Spinal cord (tissue), 9 donors: ENCODE measurements at regions not wholly inside any gene's neighbourhood (a gene's known extent, or its start where the extent isn't known, plus 50 kb on each side); places are given as distances from the start of the nearest gene placed in this dataset.

Experiments
- DNase-seq, 6 donors: peaks; one replicate each; pipeline versions ENCODE4 v3.0.0 to v3.0.0-alpha.2; 2013 to 2015; ENCODE audit warnings: low spot score in 6 of 6, low read depth in 4 of 6
- H3K27ac ChIP-seq: one replicate; pipeline ENCODE4 v1.5.1; 2013; ENCODE audit warnings: low read depth, low read length, control low read depth
- H3K27me3 ChIP-seq: one replicate; pipeline ENCODE4 v1.6.1; 2013; ENCODE audit warnings: low read length; ENCODE audit not compliant: control insufficient read depth, insufficient read depth
- H3K36me3 ChIP-seq: one replicate; pipeline ENCODE4 v1.6.1; 2013; ENCODE audit warnings: low read length; ENCODE audit not compliant: control insufficient read depth, insufficient read depth
- H3K4me1 ChIP-seq: one replicate; pipeline ENCODE4 v1.6.1; 2013; ENCODE audit warnings: low read length; ENCODE audit not compliant: control insufficient read depth, insufficient read depth
- H3K4me3 ChIP-seq: one replicate; pipeline ENCODE4 v1.5.1; 2013; ENCODE audit warnings: low read depth, low read length, control low read depth
- H3K9me3 ChIP-seq: one replicate; pipeline ENCODE4 v1.6.1; 2013; ENCODE audit warnings: low read length; ENCODE audit not compliant: control insufficient read depth, insufficient read depth
- WGBS: methylation state at CpG from one replicate; pipeline ENCODE4 v1.1.5; 2013; ENCODE audit warnings: missing lambda C conversion rate; ENCODE audit not compliant: insufficient coverage; 5-methylcytosine and 5-hydroxymethylcytosine counted together
- donor health status: healthy.

- no peak for DNase-seq
- Histone ChIP-seq H3K27ac (peak overlapping the region; percentile 54), H3K4me1 (peaks cover 9% of the 10 kb centered on the region), H3K36me3 (peaks cover 2% of the 10 kb centered on the region), H3K27me3 (no peaks in the 10 kb centered on the region), H3K9me3 (no peaks in the 10 kb centered on the region), H3K4me3 (no peak overlapping the region)
- WGBS, result 96% methylated on average over 25 of the region's 28 CpGs
These were observed 95.7 kb downstream of the VAPA start for GRCh38 chr18:10009321-10010144.

DNA sequence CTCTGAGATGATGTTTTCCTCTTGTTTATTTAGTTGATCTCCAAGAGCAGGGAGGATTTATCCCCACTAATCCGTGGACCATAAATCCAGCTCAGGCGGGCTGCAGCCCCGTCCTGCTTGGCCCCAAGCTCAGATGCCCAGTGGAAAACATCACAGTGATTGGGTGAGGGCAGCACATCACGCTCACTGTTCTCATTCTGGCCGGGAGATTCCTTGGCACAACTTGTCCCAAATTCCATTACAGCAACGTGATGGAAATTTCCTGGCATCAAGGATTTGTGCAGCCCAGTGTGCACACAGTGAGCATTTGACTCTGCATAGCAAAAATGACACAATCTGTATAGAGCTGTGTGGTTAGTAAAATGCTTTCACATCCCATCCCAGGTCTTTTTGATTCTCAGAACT, 96.8 kb downstream of the VAPA start:
- Histone ChIP-seq H3K27me3 (no peaks in the 10 kb centered on the region), H3K9me3 (no peaks in the 10 kb centered on the region), H3K4me3 (no peak overlapping the region), H3K27ac (peak overlapping the region; percentile 62), H3K36me3 (peaks cover 2% of the 10 kb centered on the region), H3K4me1 (peaks cover 9% of the 10 kb centered on the region)
- WGBS, result 18% methylated on average over 3 of the region's 6 CpGs
- peak in 2 of 6 donors; percentile 72 to 78 for DNase-seq

GRCh38 chr18:10011061-10011460, 97.2 kb downstream of the VAPA start:
- Histone ChIP-seq H3K27me3 (no peaks in the 10 kb centered on the region), H3K27ac (peak overlapping the region; percentile 62), H3K4me1 (peaks cover 9% of the 10 kb centered on the region), H3K9me3 (no peaks in the 10 kb centered on the region), H3K4me3 (no peak overlapping the region), H3K36me3 (peaks cover 2% of the 10 kb centered on the region)
- DNase-seq, result no peak
- 82% methylated on average over 1 of the region's 4 CpGs for WGBS

DNA sequence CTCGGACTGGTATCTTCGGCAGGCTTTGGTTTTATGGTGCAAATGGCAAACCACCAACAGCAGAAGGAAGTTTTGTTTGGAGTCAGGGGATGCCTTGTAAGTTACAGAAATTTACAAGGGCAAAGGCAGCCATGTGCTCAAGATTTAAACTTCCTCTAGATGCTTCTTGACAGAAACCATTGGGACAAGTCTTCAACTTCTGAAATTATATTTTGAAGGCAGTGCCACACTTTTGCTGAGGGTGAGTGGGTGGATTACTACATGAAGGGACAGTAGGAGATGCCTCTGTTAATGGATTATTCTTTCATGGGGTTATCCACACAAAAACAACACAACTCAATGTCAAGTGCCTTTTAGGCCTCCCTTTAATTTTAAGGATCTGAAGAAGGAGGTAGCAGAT, 97.9 kb downstream of the VAPA start:
- peaks cover 2% of the 10 kb centered on the region for H3K36me3 ChIP-seq
- no CpG with 5 or more reads among the region's 2 CpGs for WGBS
- no peaks in the 10 kb centered on the region for H3K27me3 ChIP-seq
- H3K4me1 ChIP-seq, result peaks cover 9% of the 10 kb centered on the region
- peak overlapping the region; percentile 62 for H3K27ac ChIP-seq
- H3K4me3 ChIP-seq, result no peak overlapping the region
- no peak for DNase-seq
- H3K9me3 ChIP-seq, result no peaks in the 10 kb centered on the region

DNA sequence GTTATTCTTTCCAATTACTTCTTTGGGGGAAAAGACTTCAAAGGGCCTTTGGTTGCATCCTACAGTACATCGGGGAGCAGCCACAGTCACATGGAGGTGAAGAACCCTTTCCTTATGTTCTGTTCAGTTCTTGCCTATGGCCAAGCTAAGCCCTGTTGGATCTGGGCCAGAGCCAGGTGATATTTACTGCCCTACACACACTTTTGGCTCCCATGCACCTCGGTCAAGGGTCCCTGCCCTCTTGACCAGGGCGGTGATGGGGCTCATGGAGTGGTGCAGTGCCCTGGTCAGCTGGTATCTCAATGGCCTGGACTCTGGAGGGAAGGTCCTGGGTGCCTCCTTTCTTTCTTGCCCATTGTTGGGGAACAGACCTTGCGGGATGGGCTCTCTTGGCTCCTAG, 98.7 kb downstream of the VAPA start:
- H3K4me1 ChIP-seq, result peaks cover 9% of the 10 kb centered on the region
- H3K4me3 ChIP-seq, result no peak overlapping the region
- H3K27ac ChIP-seq, result no peak overlapping the region
- no peaks in the 10 kb centered on the region for H3K9me3 ChIP-seq
- DNase-seq, result no peak
- WGBS, result no CpG with 5 or more reads among the region's 4 CpGs
- H3K36me3 ChIP-seq, result peaks cover 2% of the 10 kb centered on the region
- no peaks in the 10 kb centered on the region for H3K27me3 ChIP-seq

DNA sequence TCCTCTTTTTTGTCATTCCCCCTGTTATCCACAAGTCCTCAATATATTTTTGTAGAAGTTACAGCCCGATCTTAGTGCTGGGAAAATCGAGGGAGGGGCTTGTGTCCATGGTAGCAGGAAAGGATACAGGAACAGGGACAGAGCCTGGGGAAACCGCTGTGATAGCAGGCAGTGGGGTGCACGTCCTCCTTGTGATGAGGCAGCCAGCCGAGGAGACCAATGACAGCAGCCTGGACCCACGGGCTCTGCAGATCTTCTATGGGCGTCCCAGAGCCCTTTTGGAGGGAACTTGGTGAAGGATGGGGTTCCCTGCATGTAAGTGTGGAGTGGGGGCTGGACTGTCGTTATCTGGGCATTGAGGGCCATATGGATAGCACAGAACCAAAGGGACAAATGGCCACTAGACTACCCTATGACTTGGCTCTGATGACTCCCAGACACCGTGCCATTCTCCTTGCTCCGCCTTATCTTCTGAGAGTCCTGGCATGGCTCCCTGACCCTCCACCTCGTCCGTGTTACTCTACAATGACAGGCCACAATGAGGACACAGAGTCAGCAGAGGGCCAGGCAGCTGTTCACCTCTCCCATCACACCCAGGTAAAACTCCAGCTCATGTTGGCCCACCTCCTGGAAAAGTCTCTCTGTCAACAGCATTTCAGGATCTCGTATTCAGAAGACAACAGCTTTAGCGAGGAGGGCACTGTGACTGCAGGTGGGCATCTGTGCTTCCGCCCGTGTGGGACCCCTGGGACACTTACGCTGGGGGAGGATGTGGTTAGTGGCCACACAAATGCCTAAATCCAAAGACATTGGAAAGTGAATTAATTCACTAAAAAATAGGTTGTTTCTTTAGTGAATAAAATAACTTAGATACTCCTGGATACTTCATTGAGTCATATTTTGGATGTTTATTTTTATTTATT, 100.1 kb downstream of the VAPA start:
- no peaks in the 10 kb centered on the region for H3K27me3 ChIP-seq
- H3K9me3 ChIP-seq, result no peaks in the 10 kb centered on the region
- no peak overlapping the region for H3K27ac ChIP-seq
- WGBS, result 92% methylated on average over 12 of the region's 17 CpGs
- DNase-seq, result no peak
- peaks cover 2% of the 10 kb centered on the region for H3K36me3 ChIP-seq
- no peak overlapping the region for H3K4me3 ChIP-seq
- H3K4me1 ChIP-seq, result peaks cover 9% of the 10 kb centered on the region

DNA sequence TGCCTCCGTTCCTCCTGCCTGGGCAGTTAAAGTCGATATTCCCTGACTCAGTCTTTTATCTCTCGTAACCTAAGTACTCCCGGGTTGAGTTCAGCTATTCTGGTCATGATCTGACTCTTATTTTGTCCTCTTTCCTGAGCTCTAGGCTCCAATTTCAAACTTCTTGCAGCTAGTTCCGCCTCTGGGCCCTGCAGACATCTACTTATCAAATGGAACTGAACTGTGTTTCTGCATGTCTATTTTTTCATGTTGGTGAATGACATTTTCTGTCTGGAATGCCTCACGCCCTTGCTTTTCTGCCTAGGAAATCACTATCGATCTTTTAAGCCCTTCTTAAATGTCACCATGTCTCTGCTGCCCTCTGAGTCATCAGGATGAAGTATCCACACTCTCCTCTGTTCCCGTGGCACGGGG, 101.5 kb downstream of the VAPA start:
- Histone ChIP-seq H3K27ac (no peak overlapping the region), H3K4me3 (no peak overlapping the region), H3K36me3 (no peaks in the 10 kb centered on the region), H3K9me3 (no peaks in the 10 kb centered on the region), H3K27me3 (no peaks in the 10 kb centered on the region), H3K4me1 (no peaks in the 10 kb centered on the region)
- DNase-seq, result no peak
- 81% methylated on average over 8 of the region's 9 CpGs for WGBS

DNA sequence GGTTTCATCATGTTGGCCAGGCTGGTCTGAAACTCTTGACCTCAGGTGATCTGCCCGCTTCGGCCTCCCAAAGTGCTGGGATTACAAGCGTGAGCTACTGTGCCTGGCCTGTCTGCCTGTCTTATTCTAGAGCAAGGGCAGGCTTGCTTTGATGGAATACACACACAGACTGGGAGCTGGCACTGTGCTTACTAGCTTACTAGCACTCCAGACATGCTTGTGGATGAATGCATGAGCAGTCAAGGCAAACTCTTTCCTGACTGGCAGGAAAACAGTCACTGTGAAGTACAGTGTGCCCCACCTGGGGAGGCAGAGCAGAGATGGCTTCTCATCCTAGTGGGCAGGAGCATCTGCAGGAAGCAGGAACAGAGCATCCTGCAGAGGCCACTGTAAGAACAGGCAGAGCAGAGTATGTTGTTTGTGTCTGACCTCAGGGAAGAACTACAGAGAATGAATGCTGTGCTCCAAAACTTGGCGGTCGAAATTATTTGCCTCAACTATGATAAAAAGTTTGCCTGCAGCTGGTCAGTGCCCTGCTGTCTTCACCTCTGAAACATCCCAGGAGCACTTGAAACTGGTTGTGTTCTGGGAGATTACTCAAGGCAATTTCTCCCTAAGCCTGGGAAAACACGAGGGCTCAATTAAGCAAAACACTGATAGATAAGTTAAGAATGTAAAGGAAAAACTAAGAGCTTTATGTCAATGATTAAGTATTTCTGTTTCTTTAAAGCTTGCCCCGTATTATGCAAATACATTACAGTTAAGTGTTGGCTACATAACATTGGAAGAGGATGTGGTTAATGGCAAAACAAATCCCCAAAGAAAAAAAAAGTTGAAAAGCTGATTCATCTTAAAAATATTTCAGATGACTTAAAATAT, 102.4 kb downstream of the VAPA start:
- Histone ChIP-seq H3K9me3 (no peaks in the 10 kb centered on the region), H3K27me3 (no peaks in the 10 kb centered on the region), H3K36me3 (no peaks in the 10 kb centered on the region), H3K4me1 (no peaks in the 10 kb centered on the region), H3K4me3 (no peak overlapping the region), H3K27ac (no peak overlapping the region)
- 82% methylated on average over 5 of the region's 7 CpGs for WGBS
- peak in 2 of 6 donors; percentile 34 to 37 for DNase-seq

DNA sequence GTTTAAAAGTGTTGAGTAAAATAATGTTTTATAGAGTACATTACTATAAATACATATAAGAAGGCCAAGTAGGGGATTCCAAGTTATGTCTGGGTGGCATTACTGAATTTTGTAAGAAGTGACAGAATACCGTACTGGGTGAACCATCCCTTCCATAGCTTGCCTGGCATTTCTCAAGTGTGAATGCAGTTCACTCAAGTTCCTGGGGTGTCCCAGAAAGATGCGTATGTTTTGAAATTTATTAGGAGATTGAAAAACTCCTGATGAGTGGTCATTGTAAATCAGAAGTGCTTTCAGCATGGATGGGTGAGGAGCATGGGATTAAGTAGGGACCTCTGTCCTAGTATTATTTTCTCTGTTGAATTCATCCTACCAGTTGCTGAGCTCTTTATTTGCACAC, 103.2 kb downstream of the VAPA start:
- 100% methylated on average over 1 of the region's 2 CpGs for WGBS
- Histone ChIP-seq H3K27ac (no peak overlapping the region), H3K4me1 (no peaks in the 10 kb centered on the region), H3K4me3 (no peak overlapping the region), H3K36me3 (no peaks in the 10 kb centered on the region), H3K9me3 (no peaks in the 10 kb centered on the region), H3K27me3 (no peaks in the 10 kb centered on the region)
- DNase-seq, result no peak
